GM12878 (cell line): ENCODE measurements at regions not wholly inside any gene's neighbourhood (a gene's known extent, or its start where the extent isn't known, plus 50 kb on each side); places are given as distances from the start of the nearest gene placed in this dataset.

ENCODE experiments used
- ATAC-seq: fragments of 200-7000 bp; cut with Tn5 transposase; 3 replicates; pipeline ENCODE4 v1.9.1; 2020; ENCODE audit warnings: mild to moderate bottlenecking, moderate library complexity
- BruUV-seq: library from RNA; stranded (reverse); fragments of 400-500 nt; replicated peaks from 2 replicates; lab custom pipeline; 2021; lab: Mats Ljungman, UMichigan
- CTCF ChIA-PET: fragments of 300-600 bp; sonication (Branson Sonifier 250); formaldehyde crosslinking; extraction: SDS; loops from one replicate; lab custom pipeline; 2021; ENCODE audit warnings: inconsistent platforms; lab: Yijun Ruan, JAX
- POLR2A ChIA-PET: fragments of 350-600 bp; formaldehyde crosslinking; extraction: SDS; loops from one replicate; lab custom pipeline; 2021; ENCODE audit warnings: inconsistent platforms; lab: Charles Lee
- RAD21 ChIA-PET: fragments of 300-600 bp; sonication (Branson Sonifier 250); formaldehyde crosslinking; loops from one replicate; lab custom pipeline; 2023; ENCODE audit warnings: antibody characterized with exemption; ENCODE audit not compliant: unreplicated experiment; lab: Charles Lee
- SMC1A ChIA-PET: fragments of 300-600 bp; sonication (Branson Sonifier 250); formaldehyde crosslinking; loops from one replicate; lab custom pipeline; 2023; ENCODE audit not compliant: unreplicated experiment, uncharacterized antibody; lab: Charles Lee
- DNase-seq: peaks from one replicate; pipeline ENCODE4 v3.0.0-alpha.2; 2011; ENCODE audit warnings: low read depth, low spot score
- FAIRE-seq: peaks from 3 replicates; lab custom pipeline; 2011; peaks lifted over from hg19 to GRCh38; lab: Jason Lieb, UNC
- H2AFZ ChIP-seq: 2 replicates; pipeline ENCODE4 v1.6.0; 2011; ENCODE audit warnings: low read depth, low read length, control low read depth; ENCODE audit not compliant: control insufficient read depth
- H3K27ac ChIP-seq: 2 replicates; pipeline ENCODE4 v1.5.1; 2011; ENCODE audit warnings: control low read depth; ENCODE audit not compliant: control insufficient read depth, insufficient read depth
- H3K27me3 ChIP-seq, 2 experiments: replicated peaks in 1 of 2; 2 replicates each; pipeline versions ENCODE4 v1.6.0 to v1.6.1; 2011; ENCODE audit warnings: low read length in 1 of 2; ENCODE audit not compliant: control insufficient read depth in 2 of 2, insufficient read depth in 2 of 2
- H3K36me3 ChIP-seq, 2 experiments: 2 replicates each; pipeline ENCODE4 v1.5.1; 2011; ENCODE audit warnings: low read length in 1 of 2; ENCODE audit not compliant: control insufficient read depth in 2 of 2, insufficient read depth in 2 of 2
- H3K4me1 ChIP-seq: 2 replicates; pipeline ENCODE4 v1.6.1; 2011; ENCODE audit warnings: mild to moderate bottlenecking, low read length, moderate library complexity, mixed read lengths; ENCODE audit not compliant: control insufficient read depth, insufficient read depth
- H3K4me2 ChIP-seq: 2 replicates; pipeline ENCODE4 v1.6.0; 2011; ENCODE audit warnings: control low read depth; ENCODE audit not compliant: control insufficient read depth, insufficient read depth
- H3K4me3 ChIP-seq: fragments of 200-600 bp; sonication (generic); 2 replicates; pipeline ENCODE4 v1.5.1; 2016
- H3K79me2 ChIP-seq: 2 replicates; pipeline ENCODE4 v1.6.0; 2011; ENCODE audit warnings: low read length; ENCODE audit not compliant: control insufficient read depth, insufficient read depth
- H3K9ac ChIP-seq: 2 replicates; pipeline ENCODE4 v1.8.0; 2011; ENCODE audit warnings: low read length, control low read depth, mixed read lengths; ENCODE audit not compliant: control insufficient read depth, insufficient read depth
- H3K9me3 ChIP-seq: replicated peaks from 3 replicates; pipeline ENCODE4 v1.5.1; 2011; ENCODE audit warnings: mild to moderate bottlenecking, low read length; ENCODE audit not compliant: control insufficient read depth, insufficient read depth
- H4K20me1 ChIP-seq: 2 replicates; pipeline ENCODE4 v1.6.0; 2011; ENCODE audit not compliant: control insufficient read depth, insufficient read depth
- CBFB ChIP-seq: IDR thresholded peaks from 2 replicates; pipeline ENCODE4 v1.6.1; 2016; ENCODE audit warnings: antibody characterized with exemption, low read depth
- POU2F2 ChIP-seq: IDR thresholded peaks from 3 replicates; pipeline ENCODE4 v1.6.1; 2011; ENCODE audit warnings: low read depth, mild to moderate bottlenecking, low read length, borderline replicate concordance
- TBL1XR1 ChIP-seq: IDR thresholded peaks from 2 replicates; pipeline ENCODE4 v1.6.1; 2012; ENCODE audit warnings: low read depth, low read length, improper control_type of control experiment
- in situ Hi-C: fragments of 300-500 bp; cut with MboI; formaldehyde crosslinking; loops from 9 replicates; pipeline ENCODE4 v1.14.3; 2018; ENCODE audit warnings: mixed read lengths
- intact Hi-C: fragments of 100-400 bp; cut with micrococcal nuclease; formaldehyde crosslinking; loops from one replicate; pipeline ENCODE4 v1.14.2; 2022; ENCODE audit not compliant: unreplicated experiment
- TF ChIP-seq, protein P1 (sequence below), 3 experiments: IDR thresholded peaks in 2 of 3; conservative IDR thresholded peaks in 1 of 3; 2 replicates each; pipeline ENCODE4 v1.5.1; 2011; ENCODE audit warnings: low read depth in 3 of 3, low read length in 3 of 3, mild to moderate bottlenecking in 3 of 3, control low read depth in 2 of 3, moderate library complexity in 2 of 3, inconsistent platforms in 1 of 3, mixed read lengths in 1 of 3; ENCODE audit not compliant: control insufficient read depth in 2 of 3, insufficient read depth in 1 of 3; ENCODE audit errors: extremely low read depth in 1 of 3

DNA sequence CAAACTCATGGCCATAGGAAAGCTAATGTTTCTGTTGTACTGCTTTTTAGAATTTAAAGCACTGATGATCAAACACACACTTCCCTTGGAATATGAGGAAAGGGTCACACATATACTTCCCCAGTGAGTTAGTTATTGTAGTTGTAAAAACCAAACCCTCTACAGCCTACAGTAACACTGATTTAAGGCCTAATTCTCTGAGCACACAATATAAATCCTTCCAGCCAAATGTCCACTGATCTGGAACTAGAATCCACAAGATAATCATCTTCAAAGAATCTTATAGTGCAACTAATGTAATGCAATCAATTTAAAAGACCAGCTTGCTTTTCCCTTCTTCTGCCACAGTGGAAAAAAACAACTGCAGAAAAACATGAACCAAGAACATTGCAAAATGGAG lies 219.3 kb downstream of the CAAP1 start:
- H3K79me2 ChIP-seq: no peaks in the 10 kb centered on the region
- no peaks in the 10 kb centered on the region for H3K36me3 ChIP-seq
- ATAC-seq (no peak), DNase-seq (no peak), FAIRE-seq (no peak)
- no peak overlapping the region for H2AFZ ChIP-seq
- intact Hi-C loops: no loop called here
- H3K27ac ChIP-seq: no peak overlapping the region
- H4K20me1 ChIP-seq: no peaks in the 10 kb centered on the region
- ChIA-PET CTCF (interaction anchor here (1.2 kb wide), 1 partner anchor 15 kb away, joined by 3 read pairs; no protein-coding TSS in a partner anchor), POLR2A (no interaction called here), RAD21 (no interaction called here), SMC1A (no interaction called here)
- no peaks in the 10 kb centered on the region for H3K4me1 ChIP-seq
- H3K4me2 ChIP-seq: no peak overlapping the region
- BruUV-seq: no TSS peak
- no peak overlapping the region for H3K9ac ChIP-seq
- TF ChIP-seq CBFB: no peak
- TF ChIP-seq TBL1XR1: no peak
- no peak for TF ChIP-seq POU2F2
- TF ChIP-seq, protein P1, sequence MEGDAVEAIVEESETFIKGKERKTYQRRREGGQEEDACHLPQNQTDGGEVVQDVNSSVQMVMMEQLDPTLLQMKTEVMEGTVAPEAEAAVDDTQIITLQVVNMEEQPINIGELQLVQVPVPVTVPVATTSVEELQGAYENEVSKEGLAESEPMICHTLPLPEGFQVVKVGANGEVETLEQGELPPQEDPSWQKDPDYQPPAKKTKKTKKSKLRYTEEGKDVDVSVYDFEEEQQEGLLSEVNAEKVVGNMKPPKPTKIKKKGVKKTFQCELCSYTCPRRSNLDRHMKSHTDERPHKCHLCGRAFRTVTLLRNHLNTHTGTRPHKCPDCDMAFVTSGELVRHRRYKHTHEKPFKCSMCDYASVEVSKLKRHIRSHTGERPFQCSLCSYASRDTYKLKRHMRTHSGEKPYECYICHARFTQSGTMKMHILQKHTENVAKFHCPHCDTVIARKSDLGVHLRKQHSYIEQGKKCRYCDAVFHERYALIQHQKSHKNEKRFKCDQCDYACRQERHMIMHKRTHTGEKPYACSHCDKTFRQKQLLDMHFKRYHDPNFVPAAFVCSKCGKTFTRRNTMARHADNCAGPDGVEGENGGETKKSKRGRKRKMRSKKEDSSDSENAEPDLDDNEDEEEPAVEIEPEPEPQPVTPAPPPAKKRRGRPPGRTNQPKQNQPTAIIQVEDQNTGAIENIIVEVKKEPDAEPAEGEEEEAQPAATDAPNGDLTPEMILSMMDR (IDR thresholded peaks at IDR 0.05 in 2 of 3, conservative IDR thresholded peaks at IDR 0.05 in 1 of 3; ENCODE audit: control insufficient read depth in 2 of 3, extremely low read depth in 1 of 3, insufficient read depth in 1 of 3, low read depth in 3 of 3, low read length in 3 of 3): no peak
- H3K27me3 ChIP-seq: no peaks in the 10 kb centered on the region
- in situ Hi-C loops: no loop called here
- no peak overlapping the region for H3K4me3 ChIP-seq
- no peaks in the 10 kb centered on the region for H3K9me3 ChIP-seq
